ENCODE measurements at regions not wholly inside any gene's neighbourhood (a gene's known extent, or its start where the extent isn't known, plus 50 kb on each side); places are given as distances from the start of the nearest gene placed in this dataset.

DNA sequence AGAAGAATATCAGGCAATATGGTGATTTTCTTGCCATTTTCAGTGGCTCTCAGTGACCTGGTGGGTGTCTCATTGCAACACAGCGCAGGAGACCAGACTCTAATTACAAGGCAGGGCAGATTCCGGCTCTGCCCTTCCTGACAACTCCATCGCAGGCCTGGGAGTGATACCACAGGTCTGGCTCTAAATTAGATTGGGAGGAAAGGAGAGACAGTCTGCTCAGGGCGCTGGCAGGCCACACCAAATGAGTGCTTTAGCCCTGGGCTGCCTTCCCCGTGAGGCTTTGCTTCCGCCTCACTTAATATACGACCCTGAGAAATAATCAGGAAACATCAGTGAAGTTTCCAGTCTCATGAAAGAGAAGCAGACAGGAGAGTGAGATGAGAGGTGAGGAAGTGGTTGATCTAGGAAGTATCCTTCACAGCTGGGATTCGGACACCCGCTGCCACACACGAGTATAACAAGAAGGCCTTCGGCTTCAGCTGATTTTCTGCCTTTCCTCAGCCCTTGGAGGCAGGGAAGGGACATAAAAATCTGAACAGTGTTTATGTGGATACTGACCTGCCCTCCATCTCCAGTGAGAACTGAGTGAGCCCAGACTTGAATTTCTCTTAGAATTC lies 73.7 kb upstream of the PROK2 start:
- intact Hi-C loops (cut with DNase I): loop anchor here (10.0 kb wide), 1 partner anchor 144 kb away; no protein-coding TSS in a partner anchor
- no peak for DNase-seq

DNA sequence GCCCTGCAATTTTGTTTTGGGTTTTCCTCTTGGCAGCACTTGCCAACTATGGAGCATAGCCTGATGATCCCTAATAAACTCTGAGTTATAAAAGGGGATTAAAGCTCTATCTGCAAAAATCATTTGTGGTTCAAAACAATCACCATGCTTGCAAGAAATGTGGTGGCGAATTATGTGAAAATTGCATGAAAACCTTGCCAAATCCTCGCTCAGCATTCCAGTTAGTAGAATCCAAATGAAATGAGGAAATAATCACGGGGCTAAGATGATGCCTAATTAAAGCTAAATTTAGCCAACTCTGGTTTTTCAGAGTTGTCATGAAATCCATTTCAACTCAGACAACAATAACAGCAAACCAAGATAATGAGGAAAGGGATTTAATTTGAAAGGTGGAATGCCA lies 73.0 kb upstream of the PROK2 start:
- intact Hi-C loops (cut with DNase I): loop anchor here (10.0 kb wide), 1 partner anchor 143 kb away; no protein-coding TSS in a partner anchor
- no peak for DNase-seq

- DNase-seq: no peak
- intact Hi-C loops (cut with DNase I): loop anchor here (10.0 kb wide), 1 partner anchor 140 kb away; no protein-coding TSS in a partner anchor
These were observed 69.8 kb upstream of the PROK2 start for GRCh38 chr3:71854706-71855105.

DNA sequence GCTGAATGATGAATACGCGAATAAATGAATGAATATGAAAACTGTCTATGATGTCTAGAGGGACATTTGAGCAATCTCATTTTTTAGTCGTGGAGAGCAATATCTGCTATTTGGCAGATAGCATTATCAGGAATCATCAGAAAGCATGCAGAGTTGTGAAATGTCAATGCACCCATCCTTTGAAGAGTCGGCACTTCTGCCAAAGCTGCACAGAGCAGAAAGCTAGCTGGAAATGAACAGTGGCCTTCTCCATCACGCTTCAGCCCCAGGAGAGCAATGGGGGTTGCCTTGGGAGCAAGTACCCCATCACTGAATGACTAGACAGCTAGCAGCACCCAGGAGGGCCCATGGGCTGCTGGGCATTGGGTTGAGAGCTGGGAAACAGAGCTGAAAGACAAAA lies 69.1 kb upstream of the PROK2 start:
- intact Hi-C loops (cut with DNase I): loop anchor here (10.0 kb wide), 1 partner anchor 139 kb away; no protein-coding TSS in a partner anchor
- no peak for DNase-seq

GRCh38 chr3:71851878-71852277 lies 66.9 kb upstream of the PROK2 start:
- intact Hi-C loops (cut with DNase I): loop anchor here (10.0 kb wide), 1 partner anchor 137 kb away; no protein-coding TSS in a partner anchor
- no peak for DNase-seq

GRCh38 chr3:71850654-71851053 lies 65.7 kb upstream of the PROK2 start:
- DNase-seq: no peak
- intact Hi-C loops (cut with DNase I): loop anchor here (10.0 kb wide), 1 partner anchor 136 kb away; no protein-coding TSS in a partner anchor

DNA sequence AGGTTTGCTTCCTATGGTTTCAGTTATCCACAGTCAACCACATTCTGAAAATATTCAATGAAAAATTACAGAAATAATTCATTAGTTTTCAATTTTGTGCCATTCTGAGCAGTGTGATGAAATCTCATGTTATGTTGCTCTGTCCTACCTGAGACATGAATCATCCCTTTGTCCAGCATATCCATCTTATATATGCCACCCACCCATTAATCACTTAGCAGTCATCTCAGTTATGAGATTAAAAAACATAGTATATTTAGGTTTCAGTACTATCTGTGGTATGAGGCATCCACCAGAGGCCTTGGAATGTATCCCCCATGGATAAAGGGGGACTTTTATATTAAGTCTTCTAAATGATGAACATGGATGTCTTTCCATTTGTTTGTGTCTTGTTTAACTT lies 64.7 kb upstream of the PROK2 start:
- no peak for DNase-seq
- intact Hi-C loops (cut with DNase I): loop anchor here (10.0 kb wide), 1 partner anchor 135 kb away; no protein-coding TSS in a partner anchor

- no peak for DNase-seq
- intact Hi-C loops (cut with DNase I): no loop called here
These were observed 62.8 kb upstream of the PROK2 start for GRCh38 chr3:71847794-71848193.

GRCh38 chr3:71846185-71846584 lies 61.2 kb upstream of the PROK2 start:
- DNase-seq: no peak
- intact Hi-C loops (cut with DNase I): no loop called here

- no peak for DNase-seq
- intact Hi-C loops (cut with DNase I): no loop called here
These were observed 58.1 kb upstream of the PROK2 start for GRCh38 chr3:71843071-71843470.

DNA sequence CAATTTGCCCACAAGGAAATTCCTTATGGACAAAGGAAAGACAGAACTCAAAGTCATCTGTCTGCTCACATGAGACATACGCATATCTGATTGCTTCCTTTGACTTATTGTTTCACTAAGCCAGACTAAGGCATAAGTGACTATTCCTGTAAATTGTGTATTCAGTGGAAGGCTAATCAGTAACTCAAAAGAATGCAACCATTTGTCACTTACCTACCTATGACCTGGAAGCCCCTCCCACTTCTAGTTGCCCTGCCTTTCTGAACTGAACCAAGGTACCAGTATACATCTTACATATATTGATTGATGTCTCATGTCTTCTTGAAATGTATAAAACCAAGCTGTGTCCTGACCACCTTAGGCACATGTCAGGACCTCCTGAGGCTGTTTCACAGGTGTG lies 53.5 kb upstream of the PROK2 start:
- intact Hi-C loops (cut with DNase I): no loop called here
- no peak for DNase-seq

All from head of caudate nucleus (tissue), 42 donors.